GM12878 (cell line): ENCODE measurements at regions not wholly inside any gene's neighbourhood (a gene's known extent, or its start where the extent isn't known, plus 50 kb on each side); places are given as distances from the start of the nearest gene placed in this dataset.

Experiments
- MYC ChIP-seq: IDR thresholded peaks from 2 replicates; pipeline ENCODE4 v1.6.1; 2011; ENCODE audit warnings: mild to moderate bottlenecking, low read length, moderate library complexity, inconsistent platforms; ENCODE audit not compliant: insufficient read depth, insufficient replicate concordance, insufficient read length, severe bottlenecking
- NR2C2 ChIP-seq: IDR thresholded peaks from 2 replicates; pipeline ENCODE4 v1.6.1; 2011; ENCODE audit warnings: borderline replicate concordance, low read depth; ENCODE audit not compliant: control insufficient read depth, insufficient read length
- POLR2AphosphoS5 ChIP-seq: IDR thresholded peaks from 2 replicates; pipeline ENCODE4 v1.6.1; 2011; ENCODE audit warnings: mild to moderate bottlenecking, low read length, inconsistent platforms
- RAD21 ChIP-seq: IDR thresholded peaks from 2 replicates; pipeline ENCODE4 v1.6.1; 2011; ENCODE audit warnings: mild to moderate bottlenecking, low read depth, low read length, moderate library complexity; ENCODE audit not compliant: insufficient read depth
- ZNF24 ChIP-seq: fragments of 450-650 bp; IDR thresholded peaks from 2 replicates; pipeline ENCODE4 v1.6.1; 2017; ENCODE audit warnings: antibody characterized with exemption, mild to moderate bottlenecking
- TF ChIP-seq, protein P1 (sequence below): IDR thresholded peaks from 2 replicates; pipeline ENCODE4 v1.6.1; 2012; ENCODE audit warnings: mild to moderate bottlenecking, low read depth, low read length
- TF ChIP-seq, protein P2 (sequence below), 3 experiments: IDR thresholded peaks in 2 of 3; conservative IDR thresholded peaks in 1 of 3; 2 replicates each; pipeline ENCODE4 v1.5.1; 2011; ENCODE audit warnings: low read depth in 3 of 3, low read length in 3 of 3, mild to moderate bottlenecking in 3 of 3, control low read depth in 2 of 3, moderate library complexity in 2 of 3, inconsistent platforms in 1 of 3, mixed read lengths in 1 of 3; ENCODE audit not compliant: control insufficient read depth in 2 of 3, insufficient read depth in 1 of 3; ENCODE audit errors: extremely low read depth in 1 of 3

DNA sequence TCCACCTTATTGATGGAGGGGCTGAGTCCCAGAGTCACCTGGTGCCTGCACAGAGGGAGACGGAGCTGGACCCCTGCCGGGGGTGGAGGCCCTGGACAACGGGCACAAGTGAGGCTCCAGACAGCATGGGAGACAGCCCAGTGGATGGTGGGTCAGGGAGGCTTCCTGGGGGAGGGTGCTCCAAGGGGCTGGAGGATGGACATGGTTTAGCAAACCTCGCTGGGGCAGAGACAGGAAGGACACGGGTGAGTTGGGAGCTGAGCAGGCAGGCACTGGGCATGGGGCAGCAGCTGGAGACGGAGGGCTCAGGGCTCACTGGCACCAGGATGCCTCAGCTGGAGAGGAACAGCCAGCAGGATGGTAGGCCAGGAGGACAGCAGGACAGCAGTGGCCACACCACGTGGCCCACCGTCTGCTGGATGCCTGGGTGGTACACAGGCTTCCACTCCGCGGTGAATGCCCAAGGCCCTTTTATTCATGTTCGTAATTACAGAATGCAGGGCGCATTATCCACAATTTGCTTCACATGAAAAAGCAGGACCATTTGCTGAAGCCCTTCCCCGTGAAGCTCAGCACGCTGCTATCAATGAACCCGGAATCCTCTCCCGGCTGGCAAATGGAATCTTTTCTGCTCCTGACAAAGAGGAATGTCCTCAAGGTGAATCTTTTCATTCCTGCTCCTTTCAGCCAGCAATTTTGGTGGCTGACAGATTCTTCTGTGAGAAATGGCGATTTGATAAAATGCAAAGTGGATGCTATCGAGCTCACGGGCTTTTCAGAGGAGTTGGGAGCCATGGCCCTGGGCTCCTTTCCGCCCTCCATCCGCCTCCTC, 138.1 kb upstream of the C14orf180 start:
- no peak for TF ChIP-seq ZNF24
- TF ChIP-seq MYC = no peak
- TF ChIP-seq, protein P1, sequence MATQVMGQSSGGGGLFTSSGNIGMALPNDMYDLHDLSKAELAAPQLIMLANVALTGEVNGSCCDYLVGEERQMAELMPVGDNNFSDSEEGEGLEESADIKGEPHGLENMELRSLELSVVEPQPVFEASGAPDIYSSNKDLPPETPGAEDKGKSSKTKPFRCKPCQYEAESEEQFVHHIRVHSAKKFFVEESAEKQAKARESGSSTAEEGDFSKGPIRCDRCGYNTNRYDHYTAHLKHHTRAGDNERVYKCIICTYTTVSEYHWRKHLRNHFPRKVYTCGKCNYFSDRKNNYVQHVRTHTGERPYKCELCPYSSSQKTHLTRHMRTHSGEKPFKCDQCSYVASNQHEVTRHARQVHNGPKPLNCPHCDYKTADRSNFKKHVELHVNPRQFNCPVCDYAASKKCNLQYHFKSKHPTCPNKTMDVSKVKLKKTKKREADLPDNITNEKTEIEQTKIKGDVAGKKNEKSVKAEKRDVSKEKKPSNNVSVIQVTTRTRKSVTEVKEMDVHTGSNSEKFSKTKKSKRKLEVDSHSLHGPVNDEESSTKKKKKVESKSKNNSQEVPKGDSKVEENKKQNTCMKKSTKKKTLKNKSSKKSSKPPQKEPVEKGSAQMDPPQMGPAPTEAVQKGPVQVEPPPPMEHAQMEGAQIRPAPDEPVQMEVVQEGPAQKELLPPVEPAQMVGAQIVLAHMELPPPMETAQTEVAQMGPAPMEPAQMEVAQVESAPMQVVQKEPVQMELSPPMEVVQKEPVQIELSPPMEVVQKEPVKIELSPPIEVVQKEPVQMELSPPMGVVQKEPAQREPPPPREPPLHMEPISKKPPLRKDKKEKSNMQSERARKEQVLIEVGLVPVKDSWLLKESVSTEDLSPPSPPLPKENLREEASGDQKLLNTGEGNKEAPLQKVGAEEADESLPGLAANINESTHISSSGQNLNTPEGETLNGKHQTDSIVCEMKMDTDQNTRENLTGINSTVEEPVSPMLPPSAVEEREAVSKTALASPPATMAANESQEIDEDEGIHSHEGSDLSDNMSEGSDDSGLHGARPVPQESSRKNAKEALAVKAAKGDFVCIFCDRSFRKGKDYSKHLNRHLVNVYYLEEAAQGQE = no peak
- no peak for TF ChIP-seq NR2C2
- TF ChIP-seq, protein P2, sequence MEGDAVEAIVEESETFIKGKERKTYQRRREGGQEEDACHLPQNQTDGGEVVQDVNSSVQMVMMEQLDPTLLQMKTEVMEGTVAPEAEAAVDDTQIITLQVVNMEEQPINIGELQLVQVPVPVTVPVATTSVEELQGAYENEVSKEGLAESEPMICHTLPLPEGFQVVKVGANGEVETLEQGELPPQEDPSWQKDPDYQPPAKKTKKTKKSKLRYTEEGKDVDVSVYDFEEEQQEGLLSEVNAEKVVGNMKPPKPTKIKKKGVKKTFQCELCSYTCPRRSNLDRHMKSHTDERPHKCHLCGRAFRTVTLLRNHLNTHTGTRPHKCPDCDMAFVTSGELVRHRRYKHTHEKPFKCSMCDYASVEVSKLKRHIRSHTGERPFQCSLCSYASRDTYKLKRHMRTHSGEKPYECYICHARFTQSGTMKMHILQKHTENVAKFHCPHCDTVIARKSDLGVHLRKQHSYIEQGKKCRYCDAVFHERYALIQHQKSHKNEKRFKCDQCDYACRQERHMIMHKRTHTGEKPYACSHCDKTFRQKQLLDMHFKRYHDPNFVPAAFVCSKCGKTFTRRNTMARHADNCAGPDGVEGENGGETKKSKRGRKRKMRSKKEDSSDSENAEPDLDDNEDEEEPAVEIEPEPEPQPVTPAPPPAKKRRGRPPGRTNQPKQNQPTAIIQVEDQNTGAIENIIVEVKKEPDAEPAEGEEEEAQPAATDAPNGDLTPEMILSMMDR (IDR thresholded peaks at IDR 0.05 in 2 of 3, conservative IDR thresholded peaks at IDR 0.05 in 1 of 3; ENCODE audit: control insufficient read depth in 2 of 3, extremely low read depth in 1 of 3, insufficient read depth in 1 of 3, low read depth in 3 of 3, low read length in 3 of 3) = no peak
- no peak for TF ChIP-seq POLR2AphosphoS5
- no peak for TF ChIP-seq RAD21
